ENCODE measurements at regions not wholly inside any gene's neighbourhood (a gene's known extent, or its start where the extent isn't known, plus 50 kb on each side); places are given as distances from the start of the nearest gene placed in this dataset.

GRCh38 chr1:38256072-38256471 is 209.5 kb upstream of the POU3F1 start:
- Histone ChIP-seq H3K79me2 (ENCODE audit: control insufficient read depth, insufficient read depth, low read length) (no peaks in the 10 kb centered on the region), H3K4me1 (ENCODE audit: control insufficient read depth, extremely low read depth, insufficient read depth, low read length) (no peaks in the 10 kb centered on the region), H3K4me3 (replicated peaks in 1 of 3; ENCODE audit: insufficient read depth in 1 of 3, low read depth in 1 of 3, low read length in 3 of 3) (no peak overlapping the region), H2AFZ (ENCODE audit: low read depth, low read length) (no peak overlapping the region), H3K9me3 (replicated peaks; ENCODE audit: control insufficient read depth, insufficient read depth, low read length) (no peaks in the 10 kb centered on the region), H4K20me1 (replicated peaks; ENCODE audit: control insufficient read depth, extremely low read depth, insufficient read depth, low read length) (no peaks in the 10 kb centered on the region), H3K36me3 (ENCODE audit: control insufficient read depth in 2 of 2, extremely low read depth in 1 of 2, insufficient read depth in 2 of 2, low read length in 2 of 2) (no peaks in the 10 kb centered on the region), H3K9me1 (replicated peaks; ENCODE audit: control insufficient read depth, extremely low read depth, insufficient read depth, low read length) (no peaks in the 10 kb centered on the region), H3K9ac (replicated peaks; ENCODE audit: extremely low read depth, insufficient read depth, low read length) (no peak overlapping the region), H3K27ac (ENCODE audit: insufficient read depth, low read depth, low read length) (no peak overlapping the region), H3K4me2 (ENCODE audit: insufficient read depth, low read length) (no peak overlapping the region), H3K27me3 (ENCODE audit: control insufficient read depth in 2 of 2, insufficient read depth in 2 of 2, low read length in 2 of 2) (peaks cover 4 to 14% of the 10 kb centered on the region in 2 experiments)
- no peak for TF ChIP-seq CTCF (IDR thresholded peaks at IDR 0.05; ENCODE audit: extremely low read depth in 1 of 2, insufficient read depth in 1 of 2, low read depth in 1 of 2, low read length in 2 of 2)
- TF ChIP-seq, protein P1, sequence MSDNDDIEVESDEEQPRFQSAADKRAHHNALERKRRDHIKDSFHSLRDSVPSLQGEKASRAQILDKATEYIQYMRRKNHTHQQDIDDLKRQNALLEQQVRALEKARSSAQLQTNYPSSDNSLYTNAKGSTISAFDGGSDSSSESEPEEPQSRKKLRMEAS (IDR thresholded peaks at IDR 0.05; ENCODE audit: insufficient read depth, insufficient read length) = no peak
- no peak for TF ChIP-seq EZH2 (IDR thresholded peaks at IDR 0.05; ENCODE audit: borderline replicate concordance, low read depth, low read length, severe bottlenecking)
- no peak for TF ChIP-seq MYC (IDR thresholded peaks at IDR 0.05; ENCODE audit: low read depth, low read length)
- ChIA-PET CTCF (interaction anchor here (1.0 kb wide), 1 partner anchor 31 kb away, joined by 3 read pairs; no protein-coding TSS in a partner anchor), POLR2A (no interaction called here)
- BruUV-seq (replicated peaks) = no TSS peak
- intact Hi-C loops (cut with micrococcal nuclease) = no loop called here
- dilution Hi-C loops (cut with MboI; ENCODE audit: extremely low pct_ligation_motif_present, low sequenced_read_pairs) = no loop called here
- DNase-seq (ENCODE audit: low read depth, low spot score) (no peak), FAIRE-seq (no peak)

DNA sequence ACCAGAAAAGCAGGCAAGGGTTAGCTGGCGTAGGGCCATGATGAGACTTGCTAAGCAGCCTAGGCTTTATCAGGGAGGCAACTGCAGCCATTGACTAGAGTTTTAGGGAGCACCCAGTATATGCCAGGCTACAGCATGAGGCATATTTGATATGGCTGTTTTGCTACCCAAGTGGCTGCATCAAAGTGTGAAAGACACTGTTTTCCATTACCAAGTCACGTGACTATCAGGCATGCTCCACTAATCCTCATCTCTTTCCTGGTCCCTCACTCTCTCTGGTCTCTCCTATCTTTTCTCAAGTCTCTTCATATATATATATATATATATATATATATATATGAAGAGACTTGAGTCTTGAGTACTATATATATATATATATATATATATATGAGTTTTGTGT is 206.7 kb upstream of the POU3F1 start:
- Histone ChIP-seq H3K4me2 (ENCODE audit: insufficient read depth, low read length) (no peak overlapping the region), H3K9me1 (replicated peaks; ENCODE audit: control insufficient read depth, extremely low read depth, insufficient read depth, low read length) (no peaks in the 10 kb centered on the region), H2AFZ (ENCODE audit: low read depth, low read length) (no peak overlapping the region), H3K4me3 (replicated peaks in 1 of 3; ENCODE audit: insufficient read depth in 1 of 3, low read depth in 1 of 3, low read length in 3 of 3) (no peak overlapping the region), H3K27ac (ENCODE audit: insufficient read depth, low read depth, low read length) (no peak overlapping the region), H3K9ac (replicated peaks; ENCODE audit: extremely low read depth, insufficient read depth, low read length) (no peak overlapping the region), H4K20me1 (replicated peaks; ENCODE audit: control insufficient read depth, extremely low read depth, insufficient read depth, low read length) (no peaks in the 10 kb centered on the region), H3K27me3 (ENCODE audit: control insufficient read depth in 2 of 2, insufficient read depth in 2 of 2, low read length in 2 of 2) (peaks cover 15 to 30% of the 10 kb centered on the region in 2 experiments), H3K4me1 (ENCODE audit: control insufficient read depth, extremely low read depth, insufficient read depth, low read length) (no peaks in the 10 kb centered on the region), H3K36me3 (ENCODE audit: control insufficient read depth in 2 of 2, extremely low read depth in 1 of 2, insufficient read depth in 2 of 2, low read length in 2 of 2) (no peaks in the 10 kb centered on the region), H3K79me2 (ENCODE audit: control insufficient read depth, insufficient read depth, low read length) (no peaks in the 10 kb centered on the region), H3K9me3 (replicated peaks; ENCODE audit: control insufficient read depth, insufficient read depth, low read length) (no peaks in the 10 kb centered on the region)
- TF ChIP-seq POLR2AphosphoS5 (IDR thresholded peaks at IDR 0.05; ENCODE audit: insufficient read depth, low read depth, low read length) = no peak
- no peak for TF ChIP-seq MYC (IDR thresholded peaks at IDR 0.05; ENCODE audit: low read depth, low read length)
- TF ChIP-seq GATA2 (IDR thresholded peaks at IDR 0.05; ENCODE audit: insufficient read depth, insufficient read length, low read depth, low read length) = no peak
- TF ChIP-seq POLR2A (IDR thresholded peaks at IDR 0.05; ENCODE audit: low read depth, low read length) = no peak
- TF ChIP-seq FOS (IDR thresholded peaks at IDR 0.05; ENCODE audit: borderline replicate concordance, insufficient read depth, low read length) = no peak
- TF ChIP-seq, protein P1 (IDR thresholded peaks at IDR 0.05; ENCODE audit: insufficient read depth, insufficient read length) = no peak
- no peak for TF ChIP-seq CTCF (IDR thresholded peaks at IDR 0.05; ENCODE audit: extremely low read depth in 1 of 2, insufficient read depth in 1 of 2, low read depth in 1 of 2, low read length in 2 of 2)
- no peak for TF ChIP-seq JUN (IDR thresholded peaks at IDR 0.05; ENCODE audit: borderline replicate concordance, insufficient read depth, insufficient read length, low read depth)
- no peak for TF ChIP-seq EZH2 (IDR thresholded peaks at IDR 0.05; ENCODE audit: borderline replicate concordance, low read depth, low read length, severe bottlenecking)
- no TSS peak for BruUV-seq (replicated peaks)
- intact Hi-C loops (cut with micrococcal nuclease) = no loop called here
- ChIA-PET POLR2A (no interaction called here), CTCF (no interaction called here)
- dilution Hi-C loops (cut with MboI; ENCODE audit: extremely low pct_ligation_motif_present, low sequenced_read_pairs) = no loop called here
- no peak for FAIRE-seq
- DNase-seq (ENCODE audit: low read depth, low spot score) = no peak
